SIG-M5 treated with dmso at 0.1 percent for 504 hours (cell line): ENCODE measurements at regions not wholly inside any gene's neighbourhood (a gene's known extent, or its start where the extent isn't known, plus 50 kb on each side); places are given as distances from the start of the nearest gene placed in this dataset.

ENCODE experiments used
- DNase-seq: peaks from one replicate; lab custom pipeline; 2025; ENCODE audit not compliant: unreplicated experiment; lab: John Stamatoyannopoulos, UW

- DNase-seq: peak; percentile 9
These were observed 621.7 kb upstream of the AGTR1 start for GRCh38 chr3:148075771-148076716.

- peak; percentile 24 for DNase-seq
These were observed 620.3 kb upstream of the AGTR1 start for GRCh38 chr3:148077318-148077923.

- no peak for DNase-seq
These were observed 619.7 kb upstream of the AGTR1 start for GRCh38 chr3:148077965-148078364.

- no peak for DNase-seq
These were observed 619.0 kb upstream of the AGTR1 start for GRCh38 chr3:148078658-148079057.

GRCh38 chr3:148079370-148079769 lies 618.3 kb upstream of the AGTR1 start:
- DNase-seq: no peak

GRCh38 chr3:148081926-148082325 lies 615.8 kb upstream of the AGTR1 start:
- no peak for DNase-seq

- no peak for DNase-seq
These were observed 615.0 kb upstream of the AGTR1 start for GRCh38 chr3:148082506-148083280.

- DNase-seq: no peak
These were observed 614.0 kb upstream of the AGTR1 start for GRCh38 chr3:148083526-148084182.

GRCh38 chr3:148084931-148085330 lies 612.8 kb upstream of the AGTR1 start:
- DNase-seq: no peak

- no peak for DNase-seq
These were observed 609.9 kb upstream of the AGTR1 start for GRCh38 chr3:148087601-148088371.

- DNase-seq: no peak
These were observed 608.5 kb upstream of the AGTR1 start for GRCh38 chr3:148089171-148089570.

- no peak for DNase-seq
These were observed 607.5 kb upstream of the AGTR1 start for GRCh38 chr3:148090156-148090555.

- no peak for DNase-seq
These were observed 604.9 kb upstream of the AGTR1 start for GRCh38 chr3:148092624-148093347.

GRCh38 chr3:148093753-148094152 lies 604.0 kb upstream of the AGTR1 start:
- no peak for DNase-seq

- no peak for DNase-seq
These were observed 601.7 kb upstream of the AGTR1 start for GRCh38 chr3:148095962-148096361.

GRCh38 chr3:148100476-148100875 lies 597.2 kb upstream of the AGTR1 start:
- no peak for DNase-seq

GRCh38 chr3:148101061-148101460 lies 596.6 kb upstream of the AGTR1 start:
- no peak for DNase-seq

- DNase-seq: no peak
These were observed 595.5 kb upstream of the AGTR1 start for GRCh38 chr3:148102156-148102555.

GRCh38 chr3:148106062-148106461 lies 591.6 kb upstream of the AGTR1 start:
- no peak for DNase-seq

- no peak for DNase-seq
These were observed 570.7 kb upstream of the AGTR1 start for GRCh38 chr3:148126956-148127355.
